Body of pancreas (tissue), 4 donors: ENCODE measurements at regions not wholly inside any gene's neighbourhood (a gene's known extent, or its start where the extent isn't known, plus 50 kb on each side); places are given as distances from the start of the nearest gene placed in this dataset.

Source experiments
- ATAC-seq: fragments of 150-250 bp; one replicate; pipeline ENCODE4 v1.9.1; 2016
- DNase-seq, 4 donors: peaks; one replicate each; pipeline ENCODE4 v3.0.0-alpha.2; 2019
- H3K27ac ChIP-seq, 4 donors: fragments of 200-600 bp; sonication (generic); 1 replicate in 3 of 4; 2 replicates in 1 of 4; pipeline versions ENCODE4 v1.5.1 to v1.6.1; 2016 to 2019; ENCODE audit warnings: mild to moderate bottlenecking in 1 of 4, mixed read lengths in 1 of 4, moderate library complexity in 1 of 4
- H3K27me3 ChIP-seq, 2 donors: fragments of 200-600 bp; sonication (generic); one replicate each; pipeline ENCODE4 v1.6.0; 2016; ENCODE audit warnings: mild to moderate bottlenecking in 1 of 2
- H3K36me3 ChIP-seq, 2 donors: fragments of 200-600 bp; sonication (generic); replicated peaks in 1 of 2; 2 replicates each; pipeline ENCODE4 v1.5.1; 2016; ENCODE audit warnings: low read depth in 2 of 2; ENCODE audit not compliant: insufficient read depth in 1 of 2
- H3K4me1 ChIP-seq: fragments of 200-600 bp; sonication (generic); one replicate; pipeline ENCODE4 v1.6.0; 2016
- H3K4me3 ChIP-seq, 2 donors: fragments of 200-600 bp; sonication (generic); 1 replicate in 1 of 2; 2 replicates in 1 of 2; pipeline ENCODE4 v1.5.1; 2016 to 2019
- H3K9me3 ChIP-seq, 3 donors: fragments of 200-600 bp; sonication (generic); 1 replicate in 2 of 3; 2 replicates in 1 of 3; pipeline ENCODE4 v1.5.1; 2016
- POLR2A ChIP-seq, 3 donors: fragments of 450-650 bp; IDR thresholded peaks; one replicate each; pipeline ENCODE4 v1.6.1; 2016; ENCODE audit warnings: antibody characterized with exemption in 3 of 3, mild to moderate bottlenecking in 2 of 3
- WGBS, 2 donors: methylation state at CpG; one replicate each; pipeline ENCODE4 v1.1.5; 2017; 5-methylcytosine and 5-hydroxymethylcytosine counted together
- intact Hi-C: fragments of 100-400 bp; cut with DNase I; formaldehyde crosslinking; loops from one replicate; pipeline ENCODE4 v1.15.1; 2023
- TF ChIP-seq, protein P1 (sequence below), 7 experiments: fragments of 450-650 bp in 4 of 7; fragments of 200-600 bp in 3 of 7; sonication (generic) in 3 of 7; IDR thresholded peaks; one replicate each; pipeline ENCODE4 v1.5.1; 2016 to 2019; ENCODE audit warnings: antibody characterized with exemption in 7 of 7

DNA sequence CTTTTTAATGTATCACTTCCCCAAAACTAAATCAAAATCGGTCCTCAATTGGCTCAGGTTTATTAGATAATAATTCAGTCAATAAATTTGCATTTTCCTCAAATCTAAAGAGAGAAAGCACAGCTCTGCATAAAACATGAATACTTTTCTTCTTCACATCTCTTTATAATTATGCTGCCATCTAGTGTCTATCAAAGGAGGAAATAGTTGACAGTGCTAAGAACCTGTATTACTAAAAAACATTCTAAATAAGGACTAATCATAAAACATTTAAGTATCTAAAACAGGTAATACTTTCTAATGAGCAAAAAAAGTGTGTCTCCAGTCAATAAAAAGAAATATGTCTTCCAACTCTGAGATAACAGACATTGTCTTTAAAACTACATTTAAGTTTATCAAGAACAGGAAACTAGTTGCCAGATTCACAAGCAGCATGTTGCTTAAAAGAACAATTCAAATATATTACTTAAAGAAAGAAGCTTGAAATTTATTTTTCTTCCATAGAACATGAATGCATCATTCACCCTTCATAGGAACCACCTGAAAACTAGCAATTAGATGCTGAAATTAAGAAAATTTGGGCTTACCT is 56.5 kb upstream of the DST start:
- Histone ChIP-seq H3K9me3 (no peaks in the 10 kb centered on the region), H3K27ac (no peak overlapping the region), H3K36me3 (no peaks in the 10 kb centered on the region), H3K4me3 (no peak overlapping the region), H3K27me3 (no peaks in the 10 kb centered on the region), H3K4me1 (no peaks in the 10 kb centered on the region)
- no peak for TF ChIP-seq POLR2A (IDR thresholded peaks at IDR 0.05)
- TF ChIP-seq, protein P1, sequence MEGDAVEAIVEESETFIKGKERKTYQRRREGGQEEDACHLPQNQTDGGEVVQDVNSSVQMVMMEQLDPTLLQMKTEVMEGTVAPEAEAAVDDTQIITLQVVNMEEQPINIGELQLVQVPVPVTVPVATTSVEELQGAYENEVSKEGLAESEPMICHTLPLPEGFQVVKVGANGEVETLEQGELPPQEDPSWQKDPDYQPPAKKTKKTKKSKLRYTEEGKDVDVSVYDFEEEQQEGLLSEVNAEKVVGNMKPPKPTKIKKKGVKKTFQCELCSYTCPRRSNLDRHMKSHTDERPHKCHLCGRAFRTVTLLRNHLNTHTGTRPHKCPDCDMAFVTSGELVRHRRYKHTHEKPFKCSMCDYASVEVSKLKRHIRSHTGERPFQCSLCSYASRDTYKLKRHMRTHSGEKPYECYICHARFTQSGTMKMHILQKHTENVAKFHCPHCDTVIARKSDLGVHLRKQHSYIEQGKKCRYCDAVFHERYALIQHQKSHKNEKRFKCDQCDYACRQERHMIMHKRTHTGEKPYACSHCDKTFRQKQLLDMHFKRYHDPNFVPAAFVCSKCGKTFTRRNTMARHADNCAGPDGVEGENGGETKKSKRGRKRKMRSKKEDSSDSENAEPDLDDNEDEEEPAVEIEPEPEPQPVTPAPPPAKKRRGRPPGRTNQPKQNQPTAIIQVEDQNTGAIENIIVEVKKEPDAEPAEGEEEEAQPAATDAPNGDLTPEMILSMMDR (IDR thresholded peaks at IDR 0.05), result peak in 6 of 7 experiments; percentile 38 to 65 (median 52)
- peak; percentile 71 for ATAC-seq
- 2 to 6% methylated on average over 1 of the region's 1 CpG for WGBS, 2 donors
- intact Hi-C loops, result loop anchor here (10.0 kb wide), 1 partner anchor 54 kb away; the partner anchor contains the start of gene DST
- no peak for DNase-seq

DNA sequence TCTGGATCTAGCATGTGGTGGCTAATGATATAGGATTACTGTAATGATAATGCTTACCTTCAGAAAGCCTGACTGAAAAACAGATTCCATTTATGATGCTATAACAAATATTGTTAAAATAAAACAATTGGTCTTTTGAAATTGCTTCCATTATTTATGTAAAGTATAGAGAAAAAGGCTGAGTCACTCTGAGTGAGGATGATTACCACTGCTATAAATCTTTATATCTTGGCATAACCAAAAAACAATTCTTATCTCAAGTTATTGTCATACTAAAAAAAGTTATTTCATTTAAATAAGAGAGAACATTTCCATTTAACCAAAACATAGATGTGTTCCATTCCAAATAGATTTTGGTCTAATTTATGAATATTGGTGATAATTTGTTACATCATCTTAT is 53.0 kb upstream of the DST start:
- H3K9me3 ChIP-seq, result no peaks in the 10 kb centered on the region
- intact Hi-C loops, result loop anchor here (10.0 kb wide), 1 partner anchor 51 kb away; the partner anchor contains the start of gene DST
- TF ChIP-seq POLR2A (IDR thresholded peaks at IDR 0.05), result no peak
- TF ChIP-seq, protein P1 (IDR thresholded peaks at IDR 0.05), result no peak
- no peak overlapping the region for H3K27ac ChIP-seq
- DNase-seq (no peak), ATAC-seq (no peak)
- H3K4me3 ChIP-seq, result no peak overlapping the region
- no peaks in the 10 kb centered on the region for H3K4me1 ChIP-seq
- no peaks in the 10 kb centered on the region for H3K36me3 ChIP-seq
- H3K27me3 ChIP-seq, result no peaks in the 10 kb centered on the region

DNA sequence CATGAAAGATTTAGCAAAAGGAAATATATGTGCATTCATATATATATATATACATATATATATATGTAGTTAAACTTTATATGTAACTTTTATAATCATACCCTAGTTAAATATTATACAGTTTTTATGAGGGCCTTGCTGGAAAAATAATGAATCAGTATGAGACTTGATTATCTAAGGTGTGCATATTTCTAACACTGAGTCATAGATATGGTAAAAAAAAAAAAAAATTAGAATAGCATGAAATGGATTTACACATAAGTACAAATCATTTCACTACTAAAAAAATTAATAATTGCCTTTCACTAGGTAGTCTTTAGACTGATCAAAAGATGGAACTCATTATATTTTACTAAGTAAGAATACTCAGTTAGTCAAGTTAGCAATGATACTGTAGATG is 51.3 kb upstream of the DST start:
- Histone ChIP-seq H3K9me3 (no peaks in the 10 kb centered on the region), H3K4me3 (no peak overlapping the region), H3K36me3 (no peaks in the 10 kb centered on the region), H3K27me3 (no peaks in the 10 kb centered on the region), H3K4me1 (peaks cover 11% of the 10 kb centered on the region), H3K27ac (peak overlapping the region in 1 of 4 donors; percentile 73)
- intact Hi-C loops, result loop anchor here (10.0 kb wide), 1 partner anchor 49 kb away; the partner anchor contains the start of gene DST
- TF ChIP-seq, protein P1 (IDR thresholded peaks at IDR 0.05), result no peak
- no peak for TF ChIP-seq POLR2A (IDR thresholded peaks at IDR 0.05)
- DNase-seq (no peak), ATAC-seq (peak; percentile 46)

DNA sequence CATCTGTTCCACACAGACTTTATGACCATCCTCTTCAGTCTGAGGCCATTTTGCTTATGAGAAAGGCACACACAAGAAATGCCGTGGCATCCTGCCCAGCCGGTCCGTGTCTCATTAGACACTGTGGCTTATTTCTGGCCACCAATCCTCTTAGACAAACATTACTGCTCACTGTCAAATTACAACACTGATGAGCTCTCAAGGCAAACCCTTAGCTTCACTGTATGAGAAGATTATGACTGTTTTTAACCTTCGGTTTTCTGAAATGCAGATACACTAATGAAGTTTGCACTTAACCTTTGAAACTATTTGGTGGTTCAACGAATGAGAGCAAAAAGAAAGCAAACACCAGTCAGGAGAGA is 50.5 kb upstream of the DST start:
- no peak overlapping the region for H3K4me3 ChIP-seq
- intact Hi-C loops, result loop anchor here (10.0 kb wide), 1 partner anchor 48 kb away; the partner anchor contains the start of gene DST
- DNase-seq (peak; percentile 46 to 73 (median 64)), ATAC-seq (peak; percentile 45)
- no peaks in the 10 kb centered on the region for H3K27me3 ChIP-seq
- peaks cover 11% of the 10 kb centered on the region for H3K4me1 ChIP-seq
- peak overlapping the region in 3 of 4 donors; percentile 64 to 73 (median 73) for H3K27ac ChIP-seq
- TF ChIP-seq, protein P1 (IDR thresholded peaks at IDR 0.05), result no peak
- TF ChIP-seq POLR2A (IDR thresholded peaks at IDR 0.05), result peak in 2 of 3 donors; percentile 18 to 20
- H3K9me3 ChIP-seq, result no peaks in the 10 kb centered on the region
- WGBS, 2 donors, result 30 to 45% methylated on average over 5 of the region's 5 CpGs
- H3K36me3 ChIP-seq, result no peaks in the 10 kb centered on the region
